HCT116 (cell line): ENCODE measurements at regions not wholly inside any gene's neighbourhood (a gene's known extent, or its start where the extent isn't known, plus 50 kb on each side); places are given as distances from the start of the nearest gene placed in this dataset.

Experiments
- ATAC-seq: fragments of 200-7000 bp; cut with Tn5 transposase; 2 replicates; pipeline ENCODE4 v1.9.1; 2020; ENCODE audit warnings: mild to moderate bottlenecking, moderate library complexity
- BruUV-seq: library from RNA; stranded (reverse); fragments of 400-500 nt; replicated peaks from 2 replicates; lab custom pipeline; 2021; lab: Mats Ljungman, UMichigan
- CTCF ChIA-PET: fragments of 300-600 bp; sonication (Branson Sonifier 250); formaldehyde crosslinking; loops from one replicate; lab custom pipeline; 2021; ENCODE audit warnings: antibody characterized with exemption; lab: Charles Lee
- POLR2A ChIA-PET: fragments of 300-600, 350-600 bp; sonication (Branson Sonifier 250); formaldehyde crosslinking; loops from one replicate; lab custom pipeline; 2021; ENCODE audit warnings: antibody characterized with exemption; lab: Charles Lee
- RAD21 ChIA-PET, 2 experiments: fragments of 300-600 bp; sonication (Branson Sonifier 250); formaldehyde crosslinking; loops; one replicate each; lab custom pipeline; 2023; ENCODE audit warnings: low total read pairs in 2 of 2; ENCODE audit not compliant: uncharacterized antibody in 2 of 2, unreplicated experiment in 2 of 2, low non-redundant PET in 1 of 2; lab: Charles Lee
- DNase-seq: peaks from one replicate; pipeline ENCODE4 v3.0.0-alpha.2; 2010; ENCODE audit warnings: low read depth, low spot score
- H2AFZ ChIP-seq: fragments of 200-600 bp; shearing (Covaris generic), sonication (generic); 2 replicates; pipeline ENCODE4 v1.6.1; 2017; ENCODE audit warnings: low read depth, mixed run types, mixed read lengths, antibody characterized with exemption, low read length; ENCODE audit not compliant: poor library complexity, severe bottlenecking
- H3K27ac ChIP-seq: 2 replicates; pipeline ENCODE4 v1.5.1; 2012; ENCODE audit warnings: low read depth, low read length
- H3K27me3 ChIP-seq: fragments of 200-600 bp; sonication (generic); 2 replicates; pipeline ENCODE4 v1.6.1; 2016; ENCODE audit warnings: mixed run types, low read length, mixed read lengths; ENCODE audit not compliant: insufficient read depth
- H3K36me3 ChIP-seq, 2 experiments: fragments of 200-500 bp in 1 of 2; fragments of 200-600 bp in 1 of 2; sonication (Bioruptor generic) in 1 of 2; sonication (generic) in 1 of 2; 2 replicates each; pipeline versions ENCODE4 v1.5.1 to v1.6.1; 2014 to 2016; ENCODE audit warnings: low read length in 2 of 2, inconsistent platforms in 1 of 2, mixed read lengths in 1 of 2, mixed run types in 1 of 2; ENCODE audit not compliant: insufficient read depth in 2 of 2, control insufficient read depth in 1 of 2
- H3K4me1 ChIP-seq, 2 experiments: fragments of 200-600 bp in 1 of 2; sonication (generic) in 1 of 2; 2 replicates each; pipeline versions ENCODE4 v1.5.1 to v1.6.1; 2012 to 2017; ENCODE audit warnings: low read length in 2 of 2, inconsistent platforms in 1 of 2, mild to moderate bottlenecking in 1 of 2, mixed read lengths in 1 of 2, mixed run types in 1 of 2, moderate library complexity in 1 of 2; ENCODE audit not compliant: insufficient read depth in 2 of 2, control insufficient read depth in 1 of 2
- H3K4me2 ChIP-seq: fragments of 200-600 bp; sonication (generic); 2 replicates; pipeline ENCODE4 v1.6.1; 2017; ENCODE audit warnings: mixed run types, low read length, mixed read lengths
- H3K4me3 ChIP-seq, 2 experiments: fragments of 200-600 bp in 1 of 2; sonication (generic) in 1 of 2; replicated peaks in 1 of 2; 2 replicates each; pipeline ENCODE4 v1.5.1; 2011 to 2016; ENCODE audit warnings: low read length in 2 of 2, control low read depth in 1 of 2, low read depth in 1 of 2, mild to moderate bottlenecking in 1 of 2, mixed read lengths in 1 of 2, mixed run types in 1 of 2
- H3K79me2 ChIP-seq: fragments of 200-600 bp; sonication (generic); 2 replicates; pipeline ENCODE4 v1.6.1; 2017; ENCODE audit warnings: mild to moderate bottlenecking, mixed run types, low read length, moderate library complexity, mixed read lengths; ENCODE audit not compliant: insufficient read depth
- H3K9ac ChIP-seq: fragments of 200-600 bp; sonication (generic); 2 replicates; pipeline ENCODE4 v1.6.1; 2016; ENCODE audit warnings: low read length, mixed read lengths
- H3K9me2 ChIP-seq: fragments of 200-600 bp; sonication (generic), shearing (Covaris generic); 2 replicates; pipeline ENCODE4 v1.6.1; 2017; ENCODE audit warnings: mixed run types, mild to moderate bottlenecking, moderate library complexity; ENCODE audit not compliant: insufficient read depth
- H3K9me3 ChIP-seq, 2 experiments: fragments of 200-500 bp in 1 of 2; fragments of 200-600 bp in 1 of 2; sonication (Bioruptor generic) in 1 of 2; sonication (generic) in 1 of 2; 2 replicates each; pipeline ENCODE4 v1.6.1; 2014 to 2017; ENCODE audit warnings: low read length in 2 of 2, mixed read lengths in 2 of 2, inconsistent platforms in 1 of 2, low read depth in 1 of 2, mild to moderate bottlenecking in 1 of 2, mixed run types in 1 of 2, moderate library complexity in 1 of 2; ENCODE audit not compliant: control insufficient read depth in 1 of 2, insufficient read depth in 1 of 2
- H4K20me1 ChIP-seq: fragments of 200-600 bp; sonication (generic), shearing (Covaris generic); 2 replicates; pipeline ENCODE4 v1.6.1; 2017; ENCODE audit warnings: mixed run types, mild to moderate bottlenecking, moderate library complexity; ENCODE audit not compliant: insufficient read depth
- ELF1 ChIP-seq: IDR thresholded peaks from 2 replicates; pipeline ENCODE4 v1.6.1; 2012; ENCODE audit warnings: low read depth, borderline replicate concordance
- EZH2phosphoT487 ChIP-seq: fragments of 200-600 bp; IDR thresholded peaks from 2 replicates; pipeline ENCODE4 v1.6.1; 2018; ENCODE audit warnings: antibody characterized with exemption, borderline replicate concordance
- JUND ChIP-seq: IDR thresholded peaks from 2 replicates; pipeline ENCODE4 v1.6.1; 2012
- SIN3A ChIP-seq: IDR thresholded peaks from 2 replicates; pipeline ENCODE4 v1.6.1; 2012; ENCODE audit warnings: low read depth
- SP1 ChIP-seq: IDR thresholded peaks from 2 replicates; pipeline ENCODE4 v1.6.1; 2012; ENCODE audit warnings: low read depth
- SRF ChIP-seq: IDR thresholded peaks from 2 replicates; pipeline ENCODE4 v1.6.1; 2012; ENCODE audit warnings: low read depth
- TCF7L2 ChIP-seq: IDR thresholded peaks from 2 replicates; pipeline ENCODE4 v1.7.0; 2011; ENCODE audit warnings: borderline replicate concordance, inconsistent platforms; ENCODE audit not compliant: insufficient read depth, insufficient read length; ENCODE audit errors: extremely low read depth
- ZNF274 ChIP-seq: fragments of 200-500 bp; sonication (Bioruptor generic); IDR thresholded peaks from 2 replicates; pipeline ENCODE4 v1.6.1; 2014; ENCODE audit warnings: mild to moderate bottlenecking, low read depth, low read length, inconsistent platforms
- intact Hi-C: fragments of 100-400 bp; cut with micrococcal nuclease; formaldehyde crosslinking; loops from 2 replicates; pipeline ENCODE4 v1.10.0; 2022
- TF ChIP-seq, protein P1 (sequence below): IDR thresholded peaks from 2 replicates; pipeline ENCODE4 v1.6.1; 2012
- TF ChIP-seq, protein P2 (sequence below): IDR thresholded peaks from 2 replicates; pipeline ENCODE4 v1.6.1; 2012; ENCODE audit warnings: low read depth
- TF ChIP-seq, protein P3 (sequence below): IDR thresholded peaks from 2 replicates; pipeline ENCODE4 v1.6.1; 2011; ENCODE audit warnings: mild to moderate bottlenecking, low read length, moderate library complexity; ENCODE audit not compliant: insufficient replicate concordance; ENCODE audit errors: extremely low read depth

DNA sequence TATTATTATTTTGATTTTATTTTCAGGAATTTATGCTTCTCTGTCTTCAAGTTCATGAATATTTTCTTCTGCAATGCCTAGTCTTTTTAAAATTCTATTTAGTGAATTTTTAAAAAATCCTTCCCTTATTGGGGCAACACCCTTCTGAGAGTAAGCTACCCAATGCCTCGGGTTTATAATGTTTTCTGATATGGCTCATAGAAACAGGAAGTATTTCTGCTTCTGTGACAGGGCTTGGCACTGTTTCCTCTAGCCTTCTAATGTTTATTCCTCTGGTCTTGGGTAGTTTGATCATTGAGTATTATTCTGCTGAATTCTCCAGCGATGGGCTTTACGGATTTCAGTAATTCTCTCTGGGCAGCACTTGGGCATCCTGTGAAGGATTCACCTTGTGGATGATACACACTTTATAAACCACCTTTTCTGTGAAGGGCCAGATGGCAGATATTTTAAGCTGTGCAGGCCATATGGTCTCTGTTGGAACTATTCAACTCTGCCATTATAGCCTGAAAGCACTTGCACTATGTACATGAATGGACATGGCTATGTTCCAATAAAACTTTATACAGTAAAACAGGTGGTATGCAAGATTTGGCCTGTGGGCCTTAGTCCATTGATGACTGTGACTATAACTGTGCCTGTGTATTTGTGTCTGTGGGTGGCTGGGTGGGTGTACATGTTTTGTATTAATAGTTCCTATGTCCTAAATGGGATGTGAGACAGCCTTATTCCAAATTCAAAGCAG, 95.9 kb upstream of the FAT1 start:
- ChIA-PET POLR2A (interaction anchor here (0.8 kb wide), 1 partner anchor 10 kb away, joined by 3 read pairs; no protein-coding TSS in a partner anchor), RAD21 (no interaction called here), CTCF (interaction anchor here (0.9 kb wide), 1 partner anchor 12 kb away, joined by 3 read pairs; no protein-coding TSS in a partner anchor)
- H2AFZ ChIP-seq = peak overlapping the region; percentile 81
- peaks cover 7% of the 10 kb centered on the region for H3K79me2 ChIP-seq
- BruUV-seq = no TSS peak
- H3K9ac ChIP-seq = peak overlapping the region; percentile 46
- TF ChIP-seq SP1 (no peak), SRF (no peak), EZH2phosphoT487 (no peak), JUND (no peak), ELF1 (no peak), TCF7L2 (no peak), SIN3A (no peak), ZNF274 (no peak)
- TF ChIP-seq, protein P1, sequence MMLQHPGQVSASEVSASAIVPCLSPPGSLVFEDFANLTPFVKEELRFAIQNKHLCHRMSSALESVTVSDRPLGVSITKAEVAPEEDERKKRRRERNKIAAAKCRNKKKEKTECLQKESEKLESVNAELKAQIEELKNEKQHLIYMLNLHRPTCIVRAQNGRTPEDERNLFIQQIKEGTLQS = no peak
- TF ChIP-seq, protein P2, sequence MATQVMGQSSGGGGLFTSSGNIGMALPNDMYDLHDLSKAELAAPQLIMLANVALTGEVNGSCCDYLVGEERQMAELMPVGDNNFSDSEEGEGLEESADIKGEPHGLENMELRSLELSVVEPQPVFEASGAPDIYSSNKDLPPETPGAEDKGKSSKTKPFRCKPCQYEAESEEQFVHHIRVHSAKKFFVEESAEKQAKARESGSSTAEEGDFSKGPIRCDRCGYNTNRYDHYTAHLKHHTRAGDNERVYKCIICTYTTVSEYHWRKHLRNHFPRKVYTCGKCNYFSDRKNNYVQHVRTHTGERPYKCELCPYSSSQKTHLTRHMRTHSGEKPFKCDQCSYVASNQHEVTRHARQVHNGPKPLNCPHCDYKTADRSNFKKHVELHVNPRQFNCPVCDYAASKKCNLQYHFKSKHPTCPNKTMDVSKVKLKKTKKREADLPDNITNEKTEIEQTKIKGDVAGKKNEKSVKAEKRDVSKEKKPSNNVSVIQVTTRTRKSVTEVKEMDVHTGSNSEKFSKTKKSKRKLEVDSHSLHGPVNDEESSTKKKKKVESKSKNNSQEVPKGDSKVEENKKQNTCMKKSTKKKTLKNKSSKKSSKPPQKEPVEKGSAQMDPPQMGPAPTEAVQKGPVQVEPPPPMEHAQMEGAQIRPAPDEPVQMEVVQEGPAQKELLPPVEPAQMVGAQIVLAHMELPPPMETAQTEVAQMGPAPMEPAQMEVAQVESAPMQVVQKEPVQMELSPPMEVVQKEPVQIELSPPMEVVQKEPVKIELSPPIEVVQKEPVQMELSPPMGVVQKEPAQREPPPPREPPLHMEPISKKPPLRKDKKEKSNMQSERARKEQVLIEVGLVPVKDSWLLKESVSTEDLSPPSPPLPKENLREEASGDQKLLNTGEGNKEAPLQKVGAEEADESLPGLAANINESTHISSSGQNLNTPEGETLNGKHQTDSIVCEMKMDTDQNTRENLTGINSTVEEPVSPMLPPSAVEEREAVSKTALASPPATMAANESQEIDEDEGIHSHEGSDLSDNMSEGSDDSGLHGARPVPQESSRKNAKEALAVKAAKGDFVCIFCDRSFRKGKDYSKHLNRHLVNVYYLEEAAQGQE = no peak
- TF ChIP-seq, protein P3, sequence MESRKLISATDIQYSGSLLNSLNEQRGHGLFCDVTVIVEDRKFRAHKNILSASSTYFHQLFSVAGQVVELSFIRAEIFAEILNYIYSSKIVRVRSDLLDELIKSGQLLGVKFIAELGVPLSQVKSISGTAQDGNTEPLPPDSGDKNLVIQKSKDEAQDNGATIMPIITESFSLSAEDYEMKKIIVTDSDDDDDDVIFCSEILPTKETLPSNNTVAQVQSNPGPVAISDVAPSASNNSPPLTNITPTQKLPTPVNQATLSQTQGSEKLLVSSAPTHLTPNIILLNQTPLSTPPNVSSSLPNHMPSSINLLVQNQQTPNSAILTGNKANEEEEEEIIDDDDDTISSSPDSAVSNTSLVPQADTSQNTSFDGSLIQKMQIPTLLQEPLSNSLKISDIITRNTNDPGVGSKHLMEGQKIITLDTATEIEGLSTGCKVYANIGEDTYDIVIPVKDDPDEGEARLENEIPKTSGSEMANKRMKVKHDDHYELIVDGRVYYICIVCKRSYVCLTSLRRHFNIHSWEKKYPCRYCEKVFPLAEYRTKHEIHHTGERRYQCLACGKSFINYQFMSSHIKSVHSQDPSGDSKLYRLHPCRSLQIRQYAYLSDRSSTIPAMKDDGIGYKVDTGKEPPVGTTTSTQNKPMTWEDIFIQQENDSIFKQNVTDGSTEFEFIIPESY = no peak
- H3K4me2 ChIP-seq = peak overlapping the region; percentile 76
- H3K36me3 ChIP-seq = no peaks in the 10 kb centered on the region
- H3K4me1 ChIP-seq = peaks cover 65 to 83% of the 10 kb centered on the region in 2 experiments
- no peaks in the 10 kb centered on the region for H3K9me2 ChIP-seq
- no peak for DNase-seq
- no peak overlapping the region; a peak in 1 of 4 replicates for H3K4me3 ChIP-seq
- H3K9me3 ChIP-seq = no peaks in the 10 kb centered on the region
- H3K27ac ChIP-seq = peak overlapping the region; percentile 81
- intact Hi-C loops = loop anchor here (5.0 kb wide), 1 partner anchor 113 kb away; no protein-coding TSS in a partner anchor
- H3K27me3 ChIP-seq = no peaks in the 10 kb centered on the region
- no peaks in the 10 kb centered on the region for H4K20me1 ChIP-seq
- peak; percentile 29 for ATAC-seq
